HG03442 (cell line): ENCODE measurements at regions not wholly inside any gene's neighbourhood (a gene's known extent, or its start where the extent isn't known, plus 50 kb on each side); places are given as distances from the start of the nearest gene placed in this dataset.

Experiments
- ATAC-seq: cut with Tn5 transposase; IDR thresholded peaks from one replicate; pipeline ENCODE4 v1.9.1; 2021; ENCODE audit warnings: mild to moderate bottlenecking, moderate library complexity; ENCODE audit not compliant: unreplicated experiment

DNA sequence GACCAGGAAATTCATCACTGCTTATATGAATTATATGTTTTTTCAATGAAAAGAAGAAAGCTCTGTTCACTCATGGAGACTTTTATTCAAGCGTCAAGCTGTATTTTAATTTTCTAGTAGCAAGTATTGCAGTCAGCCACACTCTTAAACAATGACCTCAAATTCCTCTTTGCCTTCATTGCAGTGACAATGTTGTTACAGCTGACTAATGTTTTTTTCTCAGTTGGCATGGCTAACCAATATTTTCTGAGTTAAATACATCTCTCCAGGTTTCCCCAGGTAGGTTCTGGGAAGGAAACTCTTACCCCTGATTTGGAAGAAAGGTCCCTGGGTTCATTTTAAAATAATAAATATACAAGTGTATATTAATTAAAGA lies 241.5 kb downstream of the WDR11 start:
- ATAC-seq, result no peak

DNA sequence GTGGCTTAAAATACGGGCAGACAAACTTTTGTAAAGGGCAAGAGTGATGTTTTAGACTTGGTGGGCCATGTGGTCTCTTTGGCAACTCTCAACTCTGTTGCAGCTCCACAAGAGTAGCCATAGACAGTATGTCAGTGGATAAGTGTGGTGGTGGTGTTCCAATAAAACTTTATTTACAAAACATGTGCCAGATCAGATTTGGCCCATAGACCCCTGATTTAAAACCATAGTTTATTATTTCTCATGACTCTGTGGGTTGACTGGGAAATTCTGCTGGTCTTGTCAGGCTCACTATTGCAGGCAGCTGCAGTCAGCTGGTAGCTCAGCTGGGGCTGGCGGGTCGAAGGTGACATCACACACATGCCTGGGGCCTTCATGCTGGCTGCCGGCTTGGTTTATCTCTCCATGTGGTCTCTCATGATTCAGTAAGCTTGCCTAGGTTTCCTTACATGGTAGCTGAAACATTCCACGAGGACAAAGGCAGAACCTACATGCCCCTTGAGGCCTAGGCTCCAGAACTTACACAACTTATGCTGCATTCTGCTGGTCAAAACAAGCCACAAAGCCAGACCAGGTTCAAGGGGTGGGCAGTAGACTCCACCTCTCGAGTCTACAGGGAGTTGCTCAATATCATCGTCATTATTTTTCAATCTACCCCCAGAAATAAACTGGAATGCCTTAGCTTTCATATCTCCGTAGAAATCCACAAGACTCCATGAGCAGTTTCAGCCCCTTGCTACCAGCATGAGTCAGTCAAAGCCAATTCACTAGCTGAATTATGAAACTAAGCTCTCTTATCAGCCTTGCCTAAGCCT lies 245.7 kb downstream of the WDR11 start:
- ATAC-seq, result no peak

GRCh38 chr10:121098211-121098610 lies 247.0 kb downstream of the WDR11 start:
- no peak for ATAC-seq

- ATAC-seq, result no peak
Observed at GRCh38 chr10:121098751-121099150, 247.6 kb downstream of the WDR11 start.

DNA sequence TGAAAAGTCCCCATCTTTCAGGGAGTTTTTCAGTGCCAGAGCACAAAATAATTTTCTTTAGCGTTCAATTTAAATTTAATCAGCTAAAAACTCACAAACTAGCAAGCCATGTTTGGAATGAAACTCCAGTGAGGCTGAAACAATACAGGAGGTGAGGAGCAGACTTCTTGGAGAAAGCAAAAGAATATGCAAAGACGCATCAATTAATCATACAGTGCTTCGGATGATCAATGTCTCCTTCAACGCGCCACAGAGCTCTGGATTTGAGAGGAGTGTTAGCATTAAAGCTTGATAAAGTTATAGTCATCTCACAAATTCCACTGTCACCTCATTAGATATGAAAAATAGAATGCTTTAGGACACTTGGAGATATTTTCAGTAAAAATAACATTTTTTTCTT lies 248.0 kb downstream of the WDR11 start:
- no peak for ATAC-seq

GRCh38 chr10:121099592-121099991 lies 248.4 kb downstream of the WDR11 start:
- no peak for ATAC-seq

DNA sequence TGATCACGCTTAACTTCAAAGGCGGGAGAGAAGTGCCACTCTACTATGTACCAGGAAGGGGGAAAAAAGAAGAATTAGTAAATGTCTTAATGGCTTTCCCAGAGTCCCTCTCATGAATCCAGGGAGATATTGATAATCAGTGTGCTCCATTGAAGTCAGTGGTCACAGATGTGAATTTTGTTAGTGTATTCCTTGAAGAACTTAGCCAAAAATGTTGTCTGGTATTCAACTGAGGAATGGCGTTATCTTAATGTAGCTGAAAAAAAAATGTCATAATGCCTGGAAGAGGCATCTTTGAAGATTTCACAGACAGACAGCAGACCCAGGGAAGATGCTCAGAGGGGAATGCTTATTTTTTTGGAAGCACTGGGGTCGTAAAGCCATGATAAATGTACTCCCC lies 250.4 kb downstream of the WDR11 start:
- ATAC-seq, result no peak

- no peak for ATAC-seq
Observed at GRCh38 chr10:121102706-121103105, 251.5 kb downstream of the WDR11 start.

- ATAC-seq, result no peak
Observed at GRCh38 chr10:121104476-121105111, 253.4 kb downstream of the WDR11 start.

DNA sequence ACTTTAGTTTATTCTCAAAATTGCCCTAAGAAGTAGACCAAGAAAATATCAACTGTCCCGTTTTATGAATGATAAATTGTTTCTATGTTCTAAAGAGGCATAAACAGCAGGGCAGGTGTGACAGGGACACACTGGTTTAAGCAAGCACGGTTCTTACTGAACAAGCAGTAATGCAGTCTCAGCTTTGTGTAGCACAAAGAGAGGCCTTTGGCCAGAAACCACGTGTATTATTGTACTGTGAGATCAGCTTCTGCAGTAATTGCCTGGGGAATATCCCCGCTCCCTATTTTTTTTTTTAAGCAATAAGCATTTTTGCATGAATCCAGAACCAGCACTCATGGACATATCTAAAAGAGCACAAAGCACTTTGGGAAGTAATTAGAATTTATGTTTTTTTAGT lies 255.4 kb downstream of the WDR11 start:
- no peak for ATAC-seq

- ATAC-seq, result no peak
Observed at GRCh38 chr10:121108051-121108450, 256.9 kb downstream of the WDR11 start.

- ATAC-seq, result no peak
Observed at GRCh38 chr10:121110369-121110768, 259.2 kb downstream of the WDR11 start.

- ATAC-seq, result no peak
Observed at GRCh38 chr10:121112136-121112535, 261.0 kb downstream of the WDR11 start.

DNA sequence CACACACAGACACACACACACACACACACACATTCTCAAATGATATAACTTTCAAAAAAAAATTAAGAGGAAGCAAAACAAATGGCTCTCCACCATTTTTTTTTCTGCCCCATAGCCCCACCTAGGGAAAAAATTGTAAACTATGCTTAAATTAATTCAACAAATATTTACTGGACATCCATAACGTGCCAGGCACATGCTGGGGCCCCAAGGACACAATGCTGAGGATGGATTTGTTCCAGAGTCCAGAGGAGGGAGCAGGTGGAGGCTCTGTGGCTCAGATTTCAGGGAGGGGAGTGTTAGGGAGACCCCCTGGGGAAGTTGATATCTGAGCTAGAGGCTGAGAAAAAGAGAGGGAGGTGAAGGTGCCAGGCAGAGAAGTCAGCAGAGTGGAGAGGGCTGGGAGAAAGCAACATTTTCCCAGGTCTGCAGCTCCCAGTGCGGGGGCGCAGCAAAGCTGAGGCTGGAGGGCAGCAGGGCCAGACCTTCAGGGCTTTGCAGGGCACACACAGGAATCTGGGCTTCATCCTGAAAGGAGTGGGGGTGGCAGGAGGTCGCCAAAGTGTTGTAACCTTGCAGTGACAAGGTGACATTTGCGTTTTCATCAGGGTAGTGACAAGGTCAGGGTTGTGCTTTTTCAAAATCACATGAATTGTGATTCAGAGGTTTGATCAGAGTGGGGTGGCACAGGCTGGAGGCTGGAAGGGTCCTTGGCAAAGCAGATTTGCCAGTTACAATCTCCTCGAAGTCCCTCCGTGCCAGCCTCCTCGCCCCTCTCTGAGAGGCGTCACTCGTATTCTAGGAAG lies 261.6 kb downstream of the WDR11 start:
- no peak for ATAC-seq

GRCh38 chr10:121113385-121113696 lies 262.2 kb downstream of the WDR11 start:
- no peak for ATAC-seq

GRCh38 chr10:121113911-121114310 lies 262.7 kb downstream of the WDR11 start:
- ATAC-seq, result no peak

GRCh38 chr10:121115154-121115553 lies 264.0 kb downstream of the WDR11 start:
- no peak for ATAC-seq

DNA sequence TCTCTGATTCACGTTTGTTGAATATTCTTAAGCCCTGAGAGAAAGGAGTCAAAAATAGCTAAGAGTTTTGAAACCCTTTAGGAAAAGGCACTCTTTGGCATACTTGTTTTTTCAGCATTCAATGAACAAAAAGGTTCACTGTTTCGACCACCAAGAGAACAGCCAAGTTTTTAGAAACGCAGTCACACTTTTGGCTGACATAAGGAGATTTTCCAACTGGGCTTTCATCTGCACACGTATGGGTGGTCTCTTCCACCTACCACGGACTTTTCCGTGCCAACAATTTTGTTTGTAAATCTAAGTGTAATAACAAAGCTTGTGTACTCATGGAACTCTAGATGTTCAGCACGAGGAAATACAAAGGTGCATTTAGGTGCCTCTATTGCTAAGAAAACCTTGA lies 270.3 kb downstream of the WDR11 start:
- ATAC-seq, result no peak

GRCh38 chr10:121127151-121127906 lies 276.2 kb downstream of the WDR11 start:
- ATAC-seq, result no peak

DNA sequence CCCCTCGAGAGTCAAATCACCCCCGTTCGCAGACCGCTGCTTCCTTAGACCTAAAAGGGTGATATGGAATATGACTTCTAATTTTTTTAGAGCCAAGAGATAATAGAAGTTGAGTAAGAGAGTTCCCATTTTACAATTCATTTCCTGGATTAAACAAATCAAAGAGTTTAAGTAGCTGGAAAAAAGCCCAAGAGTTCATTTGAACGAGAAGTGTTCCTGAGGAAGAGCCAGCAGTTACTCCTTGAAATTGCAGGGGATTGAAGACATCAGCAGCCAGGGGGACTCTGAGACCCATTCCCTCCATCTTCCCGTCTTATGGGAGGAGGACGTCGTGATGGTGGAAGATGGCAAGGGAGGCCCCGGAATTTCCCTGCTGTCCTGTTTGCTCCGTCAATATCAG lies 277.0 kb downstream of the WDR11 start:
- no peak for ATAC-seq

GRCh38 chr10:121129266-121129665 lies 278.1 kb downstream of the WDR11 start:
- ATAC-seq, result no peak
